Activated CD8-positive, alpha-beta memory T cell treated with anti-CD3 and anti-CD28 coated beads for 1 hour (primary cell): ENCODE measurements at regions not wholly inside any gene's neighbourhood (a gene's known extent, or its start where the extent isn't known, plus 50 kb on each side); places are given as distances from the start of the nearest gene placed in this dataset.

Source experiments
- DNase-seq, 2 donors: peaks; one replicate each; pipeline ENCODE4 v3.0.0-alpha.2; 2020; ENCODE audit warnings: low read depth in 1 of 2; ENCODE audit errors: extremely low read depth in 1 of 2

- no peak for DNase-seq
These were observed 435.8 kb downstream of the SPRY1 start for GRCh38 chr4:123832173-123833026.

- no peak for DNase-seq
These were observed 436.6 kb downstream of the SPRY1 start for GRCh38 chr4:123833171-123833643.

GRCh38 chr4:123835831-123836590 is 439.4 kb downstream of the SPRY1 start:
- DNase-seq, result no peak

- DNase-seq, result no peak
These were observed 440.4 kb downstream of the SPRY1 start for GRCh38 chr4:123836851-123837595.

GRCh38 chr4:123838474-123838873 is 441.9 kb downstream of the SPRY1 start:
- DNase-seq, result no peak

DNA sequence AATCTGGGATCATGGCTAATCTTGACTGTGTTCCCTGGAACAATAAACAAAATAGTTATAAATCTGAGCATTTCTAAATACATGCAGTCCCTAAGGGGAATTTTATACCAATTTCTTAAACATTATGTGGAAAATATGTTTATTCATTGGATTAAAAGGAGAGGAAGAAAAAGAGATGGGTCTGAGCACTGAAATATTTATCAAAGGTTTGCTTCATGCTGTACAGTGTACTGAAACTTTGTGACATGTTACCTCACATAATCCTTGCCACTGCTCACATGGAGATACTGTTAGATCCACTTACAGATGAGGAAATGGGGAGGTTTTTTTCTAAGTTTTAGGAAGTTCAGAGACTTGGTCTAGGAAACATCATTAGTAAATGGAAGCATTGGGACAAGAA is 443.6 kb downstream of the SPRY1 start:
- no peak for DNase-seq

- no peak for DNase-seq
These were observed 445.0 kb downstream of the SPRY1 start for GRCh38 chr4:123841447-123842121.

DNA sequence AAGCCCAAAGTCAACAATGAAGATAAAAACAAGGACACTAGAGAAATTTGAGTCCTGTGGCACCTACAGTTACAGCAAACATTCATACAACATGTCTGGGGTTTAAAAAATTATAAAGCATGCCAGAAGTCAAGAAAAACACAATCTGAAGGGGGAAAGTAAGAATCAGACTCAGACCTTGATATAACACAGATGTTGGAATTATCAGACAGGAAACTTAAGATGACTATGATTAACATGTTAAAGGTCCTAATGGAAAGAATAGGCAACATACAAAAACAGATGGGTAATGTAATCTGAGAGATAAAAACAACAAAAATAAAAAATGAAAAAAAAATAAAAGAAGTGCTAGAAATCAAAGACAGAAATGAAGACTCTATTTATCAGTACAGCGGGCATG is 446.5 kb downstream of the SPRY1 start:
- no peak for DNase-seq

- no peak for DNase-seq
These were observed 447.8 kb downstream of the SPRY1 start for GRCh38 chr4:123844374-123844773.

DNA sequence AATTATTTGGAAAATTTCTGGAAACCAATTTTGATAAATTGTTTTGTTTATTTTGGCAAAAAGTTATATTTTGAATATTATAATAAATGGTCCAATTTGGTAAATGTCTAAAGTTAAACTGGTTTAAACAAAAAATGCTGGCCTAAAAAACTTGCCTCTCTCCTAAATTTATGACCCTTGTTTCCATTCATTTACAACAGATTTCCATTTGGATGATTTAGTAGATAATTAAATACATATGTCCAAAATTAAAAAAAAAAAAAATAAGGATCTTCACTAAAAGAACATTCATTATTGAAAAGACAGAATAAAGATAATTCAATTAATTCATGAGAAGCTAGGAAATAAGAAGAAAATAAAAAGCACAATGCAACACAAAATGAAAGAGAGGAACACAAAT is 449.5 kb downstream of the SPRY1 start:
- DNase-seq, result no peak

GRCh38 chr4:123846561-123846960 is 450.0 kb downstream of the SPRY1 start:
- DNase-seq, result no peak

DNA sequence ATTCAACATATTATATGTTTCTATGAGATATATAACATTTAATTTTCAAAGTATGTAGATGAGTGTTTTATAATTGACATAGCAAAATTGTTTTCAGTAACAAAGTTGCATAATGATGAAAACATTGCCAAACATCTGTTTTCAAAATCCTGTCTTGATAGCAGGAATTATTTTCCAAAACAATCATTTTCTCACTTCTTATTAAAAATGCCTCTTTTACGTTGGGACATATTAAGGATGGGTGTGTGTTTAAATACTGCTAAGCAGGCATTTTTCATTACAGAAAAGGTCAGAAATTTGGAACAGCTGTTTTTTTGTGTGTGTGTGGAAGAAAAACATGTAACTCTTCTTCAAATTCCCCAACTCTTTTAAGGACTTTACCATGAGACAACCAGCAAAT is 452.0 kb downstream of the SPRY1 start:
- no peak for DNase-seq

DNA sequence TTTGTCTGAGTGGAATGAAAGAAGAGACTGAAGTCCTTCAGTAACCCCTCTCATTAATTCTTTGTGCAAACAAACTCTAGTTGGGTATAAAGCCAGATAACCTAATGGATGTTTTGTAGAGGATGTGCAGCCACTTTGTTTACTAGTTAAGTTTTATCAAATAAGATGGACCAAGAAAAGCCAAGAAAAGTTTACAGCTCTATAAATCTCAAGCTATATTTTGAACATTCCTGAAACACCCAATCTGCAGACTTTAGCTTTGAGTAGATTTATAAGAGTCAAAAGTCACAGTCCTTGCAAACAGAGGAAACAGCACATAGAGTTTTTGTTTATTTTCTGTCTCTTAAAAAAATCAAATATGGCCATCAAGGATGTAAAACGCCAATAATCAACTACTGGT is 452.9 kb downstream of the SPRY1 start:
- DNase-seq, result no peak

- DNase-seq, result no peak
These were observed 454.9 kb downstream of the SPRY1 start for GRCh38 chr4:123851521-123851920.

DNA sequence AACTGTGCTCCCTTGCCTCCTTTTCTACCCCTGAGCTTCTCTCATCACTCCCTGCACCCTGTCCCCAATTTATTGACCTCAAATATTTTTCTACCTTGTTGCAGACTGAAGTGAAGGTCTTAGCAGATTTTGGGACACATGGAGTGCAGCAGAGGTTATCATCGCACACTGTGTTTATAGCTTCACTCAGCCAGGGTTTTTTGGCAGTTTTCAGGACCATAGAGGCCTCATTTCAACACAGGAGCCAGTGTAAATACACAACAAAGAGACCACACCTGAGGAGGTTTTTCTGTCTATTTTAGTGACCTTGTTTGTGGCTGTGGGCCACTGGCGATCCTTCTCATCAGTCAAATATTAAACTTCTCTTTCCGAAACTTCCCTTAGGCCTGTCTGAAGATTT is 457.1 kb downstream of the SPRY1 start:
- DNase-seq, result no peak

DNA sequence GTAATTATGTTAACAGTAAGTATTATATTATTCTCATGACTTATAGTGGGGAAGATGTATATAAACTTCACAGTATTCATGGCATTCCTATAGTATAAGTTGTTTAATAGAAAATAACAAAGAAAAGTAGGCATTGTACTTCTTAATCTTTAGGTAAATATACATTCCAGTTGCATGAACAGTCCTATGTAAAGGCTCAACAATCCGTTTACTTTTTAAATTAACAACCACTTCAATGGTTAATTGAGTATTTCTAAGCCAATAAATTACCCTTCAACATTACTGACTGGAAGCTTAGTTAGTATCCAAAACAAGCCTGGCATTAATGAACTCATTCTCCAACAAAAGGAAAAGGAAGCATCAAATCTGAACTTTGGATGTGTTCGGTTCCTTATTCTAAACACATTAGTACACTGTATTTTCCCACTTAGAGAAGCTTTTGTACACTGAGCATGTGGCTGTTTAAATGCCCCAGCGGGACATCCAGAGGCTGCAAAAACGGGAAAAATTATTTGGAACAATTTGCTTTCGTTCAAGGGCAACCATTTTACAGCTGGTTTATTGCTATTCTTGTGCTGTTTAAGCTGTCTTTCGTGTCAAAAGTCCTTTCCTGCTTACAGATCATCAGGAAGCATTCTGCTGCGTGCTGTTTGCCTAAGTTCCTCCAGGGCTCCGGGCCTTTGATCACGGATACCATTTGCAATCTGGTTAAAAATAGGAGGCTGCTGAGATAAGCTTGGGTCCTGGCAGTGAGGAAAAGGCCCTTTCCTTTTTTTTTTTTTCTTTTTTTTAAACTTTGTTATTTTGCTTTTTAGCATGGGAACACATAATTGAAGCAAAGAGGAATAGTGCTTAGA is 460.3 kb downstream of the SPRY1 start:
- no peak for DNase-seq

- no peak for DNase-seq
These were observed 461.9 kb downstream of the SPRY1 start for GRCh38 chr4:123858465-123858864.

DNA sequence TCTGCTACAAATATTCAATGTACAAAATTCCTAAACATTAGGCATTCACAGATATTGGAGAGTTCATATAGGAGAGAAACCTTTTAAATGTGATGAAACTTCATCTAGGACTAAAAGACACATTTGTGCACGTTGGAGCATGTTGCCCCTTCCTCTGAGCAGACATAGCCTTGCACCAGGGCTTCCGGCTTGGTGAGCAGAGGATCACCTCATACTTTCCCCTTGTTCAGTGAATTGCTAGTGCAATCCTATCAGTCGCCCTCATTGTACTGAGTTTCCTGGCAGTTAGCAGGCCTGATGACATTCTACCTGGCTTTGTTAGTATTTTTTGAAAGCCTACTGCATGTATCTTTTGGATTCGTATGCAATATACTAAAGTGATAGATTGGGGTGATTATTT is 466.2 kb downstream of the SPRY1 start:
- DNase-seq, result no peak

GRCh38 chr4:123866796-123867195 is 470.2 kb downstream of the SPRY1 start:
- no peak for DNase-seq
